OCI-LY3 (cell line): ENCODE measurements at regions not wholly inside any gene's neighbourhood (a gene's known extent, or its start where the extent isn't known, plus 50 kb on each side); places are given as distances from the start of the nearest gene placed in this dataset.

Experiments
- CTCF ChIP-seq: fragments of 200-600, 300-600 bp; sonication (generic); IDR thresholded peaks from 2 replicates; pipeline ENCODE4 v1.5.1; 2014; ENCODE audit warnings: antibody characterized with exemption, low read length, low read depth
- EZH2phosphoT487 ChIP-seq: fragments of 200-600 bp; shearing (Covaris generic); IDR thresholded peaks from 2 replicates; pipeline ENCODE4 v1.6.1; 2018; ENCODE audit warnings: antibody characterized with exemption, mixed run types, low read depth

- TF ChIP-seq CTCF: no peak
- no peak for TF ChIP-seq EZH2phosphoT487
Measured at GRCh38 chr13:109537584-109537983, 248.8 kb downstream of the IRS2 start.
